ENCODE measurements at regions not wholly inside any gene's neighbourhood (a gene's known extent, or its start where the extent isn't known, plus 50 kb on each side); places are given as distances from the start of the nearest gene placed in this dataset.
A peak's percentile ranks its signal among the peaks of the same experiment; 100 is the strongest.
"Not testable (repeated sequence)": the region's sequence is repeated elsewhere in the genome, so short reads cannot be mapped to it uniquely, and the experiment has no call there.

- no peak for DNase-seq
These were observed 934.4 kb downstream of the MAT2B start for GRCh38 chr5:164439799-164440198.

DNA sequence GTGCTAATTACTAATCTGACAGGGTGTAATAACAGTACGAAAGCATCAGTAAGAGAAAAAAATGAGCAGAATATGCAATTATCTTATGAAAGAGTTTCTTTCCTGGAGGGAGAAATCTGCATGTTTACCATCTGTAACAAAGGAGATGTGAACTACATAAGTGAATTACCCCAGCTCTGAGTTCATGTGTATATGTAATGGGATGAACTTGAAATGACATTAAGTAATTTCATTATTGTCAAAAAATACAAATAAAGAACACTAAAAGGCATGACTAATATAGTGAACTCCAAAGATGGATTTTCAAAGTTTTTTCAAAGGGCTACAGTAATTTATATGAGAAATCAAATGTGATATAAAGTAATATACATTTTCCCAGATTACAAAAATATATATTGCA is 944.0 kb downstream of the MAT2B start:
- no peak for DNase-seq

DNA sequence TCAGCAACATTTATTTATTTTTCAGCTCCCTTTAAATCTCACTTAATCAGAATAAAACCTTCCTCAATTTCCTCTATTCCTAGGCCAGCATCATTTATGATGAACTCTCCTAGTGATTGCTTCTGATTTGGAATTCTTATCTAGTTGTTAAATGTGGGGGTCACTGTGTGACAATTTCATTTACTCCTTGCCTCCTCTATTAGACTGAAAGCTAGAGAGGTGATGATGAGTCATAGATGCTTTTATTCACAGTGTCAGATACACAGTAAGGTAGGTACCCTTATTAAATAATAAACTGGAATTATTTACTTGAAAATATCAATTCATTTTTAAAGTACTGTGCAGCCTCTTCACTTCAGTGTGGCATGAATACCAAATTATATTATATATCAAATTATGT is 960.6 kb downstream of the MAT2B start:
- no peak for DNase-seq

GRCh38 chr5:164470312-164470711 is 964.9 kb downstream of the MAT2B start:
- DNase-seq: no peak

GRCh38 chr5:164472165-164472564 is 966.7 kb downstream of the MAT2B start:
- DNase-seq: no peak

DNA sequence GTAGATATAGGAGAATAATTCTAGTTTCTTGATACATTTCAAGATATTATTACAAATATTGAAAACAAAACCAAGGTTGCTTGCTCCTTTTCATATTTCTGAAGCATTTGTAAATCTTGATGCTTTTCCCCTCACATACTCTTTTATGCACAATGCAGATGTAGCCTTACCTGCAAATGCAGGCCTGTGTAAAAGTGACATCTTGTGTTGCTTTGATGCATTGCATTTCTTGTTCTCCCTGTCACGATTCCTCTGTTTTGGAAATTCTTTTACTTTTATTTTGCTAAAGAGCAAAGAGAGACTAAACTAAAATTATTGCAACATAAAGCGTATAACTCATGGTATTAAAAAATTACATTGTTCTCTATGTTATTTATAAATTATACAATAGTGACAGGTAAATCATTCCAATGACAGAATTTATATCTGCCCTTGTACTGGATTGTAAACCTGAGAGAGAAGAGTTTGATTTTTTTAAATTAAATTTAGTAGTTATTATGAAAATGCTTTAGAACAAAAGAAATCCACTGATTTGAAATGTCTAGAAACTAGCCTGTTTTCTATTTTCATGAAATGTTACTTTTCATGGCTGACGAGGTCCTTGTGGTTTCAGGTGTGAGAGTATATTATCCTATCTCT is 970.0 kb downstream of the MAT2B start:
- no peak for DNase-seq

- DNase-seq: no peak
These were observed 975.9 kb downstream of the MAT2B start for GRCh38 chr5:164481270-164481669.

- no peak for DNase-seq
These were observed 976.9 kb downstream of the MAT2B start for GRCh38 chr5:164482351-164482750.

GRCh38 chr5:164484948-164485347 is 979.5 kb downstream of the MAT2B start:
- DNase-seq: no peak

DNA sequence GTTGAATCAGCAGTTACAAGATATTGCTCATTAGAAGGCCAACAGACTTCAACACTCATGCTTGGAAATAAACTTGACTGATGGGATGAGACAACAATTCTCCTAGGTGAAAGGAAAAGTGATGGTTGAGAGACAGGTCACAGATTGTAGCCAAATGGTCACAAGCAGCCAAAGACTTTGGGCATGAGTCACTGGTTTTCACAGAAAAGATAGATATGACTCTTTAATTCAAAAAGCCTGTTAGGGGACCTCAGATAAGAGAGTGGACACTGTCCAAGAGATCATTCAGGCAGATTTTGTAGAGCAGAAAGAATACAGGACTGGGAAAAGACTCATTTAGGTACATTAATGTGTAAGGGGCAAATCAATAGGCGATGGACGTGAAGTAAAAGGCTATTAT is 982.5 kb downstream of the MAT2B start:
- DNase-seq: no peak

DNA sequence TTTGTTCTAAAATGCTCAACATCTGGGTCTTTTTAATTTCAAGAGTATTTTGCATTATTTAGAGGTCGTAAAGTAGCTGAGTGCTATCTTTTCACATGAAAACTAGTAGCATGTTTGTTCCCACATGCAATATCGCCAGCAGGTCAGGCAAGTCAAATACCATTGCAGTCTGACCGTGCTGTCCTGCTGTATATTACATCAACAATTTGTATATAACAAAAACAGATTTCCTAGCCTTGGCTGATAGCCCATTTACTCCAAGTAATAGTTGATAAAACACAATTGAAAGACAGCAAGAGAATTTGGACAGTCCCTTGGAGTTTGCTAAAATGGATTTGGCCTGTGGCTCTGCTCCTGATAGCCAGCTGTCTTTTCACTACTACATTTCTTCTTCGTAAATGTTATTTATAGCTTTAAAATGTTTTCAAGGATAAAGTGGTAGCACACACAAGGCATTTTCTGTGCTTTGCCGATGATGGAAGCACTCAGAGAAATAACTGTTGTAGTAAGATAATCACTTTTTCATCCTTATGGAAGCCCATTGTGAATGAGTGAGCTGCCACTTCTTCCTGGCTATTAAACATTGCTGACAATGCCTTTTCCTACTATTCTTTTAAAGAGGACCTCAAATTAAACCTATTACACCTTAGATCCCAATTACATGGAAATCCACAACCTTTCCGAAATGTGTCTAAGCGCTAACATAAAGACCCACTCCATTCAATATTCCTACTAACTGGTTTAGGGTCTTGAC is 992.1 kb downstream of the MAT2B start:
- DNase-seq: no peak

GRCh38 chr5:164498438-164498837 is 993.0 kb downstream of the MAT2B start:
- DNase-seq: no peak

- DNase-seq: no peak
These were observed 995.4 kb downstream of the MAT2B start for GRCh38 chr5:164500856-164501255.

- no peak for DNase-seq
These were observed 995.9 kb downstream of the MAT2B start for GRCh38 chr5:164501344-164501743.

- DNase-seq: peak; percentile 22
These were observed 998.8 kb downstream of the MAT2B start for GRCh38 chr5:164504141-164504772.

- no peak for DNase-seq
These were observed 1000.4 kb downstream of the MAT2B start for GRCh38 chr5:164505791-164506190.

DNA sequence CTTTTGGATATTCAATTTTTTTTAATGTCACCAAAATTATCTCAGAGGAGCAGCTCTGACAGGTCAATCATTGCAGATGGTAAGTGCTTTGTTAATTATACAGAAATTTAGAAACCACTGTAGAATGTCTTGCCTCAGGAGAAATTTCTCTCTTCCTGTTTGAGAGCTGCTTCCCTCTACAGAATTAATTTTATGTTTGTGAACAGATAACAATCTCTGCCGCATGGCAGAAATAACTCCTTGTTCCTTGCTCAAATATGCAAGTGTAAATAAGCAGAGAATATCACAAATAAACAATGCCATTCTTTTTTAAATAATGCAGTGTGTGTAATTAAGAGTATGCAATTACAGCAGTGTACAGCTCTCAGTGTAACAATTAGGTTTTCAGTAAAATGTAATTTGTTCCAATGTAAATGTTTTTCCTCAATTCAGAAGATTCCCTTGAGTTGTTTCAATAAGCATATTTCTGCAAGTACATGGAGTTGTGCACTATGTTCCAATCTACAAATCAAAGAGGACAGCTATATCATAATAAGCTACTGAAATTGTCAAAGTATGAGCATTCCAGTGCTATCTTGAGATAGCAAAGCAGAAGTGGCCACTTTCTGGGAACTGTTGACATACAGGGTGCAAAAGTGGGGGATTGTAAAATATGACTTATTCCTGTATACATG is 1012.8 kb downstream of the MAT2B start:
- no peak for DNase-seq

- no peak for DNase-seq
These were observed 1013.3 kb downstream of the MAT2B start for GRCh38 chr5:164518741-164519080.

GRCh38 chr5:164532235-164532900 is 1026.9 kb downstream of the MAT2B start:
- DNase-seq: no peak

- not testable (repeated sequence) for DNase-seq
These were observed 1028.0 kb downstream of the MAT2B start for GRCh38 chr5:164533426-164533825.

- no peak for DNase-seq
These were observed 1034.8 kb downstream of the MAT2B start for GRCh38 chr5:164540174-164540573.

DNA sequence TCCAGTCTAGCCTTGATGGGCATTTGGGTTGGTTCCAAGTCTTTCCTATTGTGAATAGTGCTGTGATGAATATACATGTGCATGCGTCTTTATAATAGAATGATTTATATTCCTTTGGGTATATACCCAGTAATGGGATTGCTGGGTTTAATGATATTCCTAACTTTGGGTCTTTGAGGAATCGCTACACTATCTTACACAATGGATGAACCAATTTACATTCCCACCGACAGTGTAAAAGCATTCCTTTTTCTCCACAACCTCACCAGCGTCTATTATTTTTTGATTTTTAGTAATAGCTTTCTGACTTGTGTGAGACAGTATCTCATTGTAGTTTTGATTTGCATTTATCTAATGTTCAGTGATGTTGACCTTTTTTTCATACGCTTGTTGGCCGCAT is 1040.1 kb downstream of the MAT2B start:
- DNase-seq: no peak

DNA sequence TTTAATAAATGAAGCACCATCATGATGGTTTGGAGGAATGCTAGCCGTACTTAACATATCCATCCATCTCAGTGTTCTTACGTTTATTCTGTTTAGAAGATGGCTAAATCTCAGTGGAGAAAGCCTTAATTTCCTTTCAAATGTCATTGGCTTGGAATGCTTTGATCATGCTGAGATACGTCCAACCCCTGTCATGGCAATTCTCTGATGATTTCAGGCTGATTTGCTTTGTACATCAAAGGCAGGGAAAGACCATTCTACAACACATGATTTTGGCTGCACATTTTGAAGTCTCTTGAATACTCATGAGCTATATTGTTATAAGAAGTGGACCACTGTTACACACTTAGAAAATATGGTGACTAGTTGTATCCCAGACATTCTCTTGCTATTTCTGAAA is 1048.4 kb downstream of the MAT2B start:
- no peak for DNase-seq

Data from activated CD4-positive, alpha-beta T cell treated with anti-CD3 and anti-CD28 coated beads for 48 hours (primary cell).